ENCODE measurements at regions not wholly inside any gene's neighbourhood (a gene's known extent, or its start where the extent isn't known, plus 50 kb on each side); places are given as distances from the start of the nearest gene placed in this dataset.
A peak's percentile ranks its signal among the peaks of the same experiment; 100 is the strongest.

DNA sequence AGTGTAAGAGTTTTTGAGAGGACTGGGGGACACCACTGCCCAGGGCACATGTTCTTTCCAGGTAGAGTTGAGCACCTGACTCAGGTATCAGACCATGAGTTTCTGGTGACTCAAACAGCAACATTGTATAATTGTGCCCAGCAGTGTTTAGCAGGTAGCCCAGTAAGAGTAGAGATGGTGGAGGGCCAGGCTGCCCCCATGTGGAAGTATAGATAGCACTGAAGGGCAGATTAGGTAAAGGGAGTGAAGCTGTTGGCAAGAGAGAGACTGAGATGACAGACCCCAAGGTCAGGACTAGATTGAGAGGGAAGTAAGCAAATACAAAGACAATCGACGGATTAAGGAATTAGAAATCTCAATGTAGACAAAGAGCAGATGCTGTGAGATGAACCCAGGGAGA is 74.6 kb downstream of the TRIM42 start:
- no peaks in the 10 kb centered on the region for H3K36me3 ChIP-seq
- no peak for DNase-seq
- H3K27me3 ChIP-seq: peaks cover 11% of the 10 kb centered on the region
- no peaks in the 10 kb centered on the region for H3K9me3 ChIP-seq
- H3K4me3 ChIP-seq: no peak overlapping the region

DNA sequence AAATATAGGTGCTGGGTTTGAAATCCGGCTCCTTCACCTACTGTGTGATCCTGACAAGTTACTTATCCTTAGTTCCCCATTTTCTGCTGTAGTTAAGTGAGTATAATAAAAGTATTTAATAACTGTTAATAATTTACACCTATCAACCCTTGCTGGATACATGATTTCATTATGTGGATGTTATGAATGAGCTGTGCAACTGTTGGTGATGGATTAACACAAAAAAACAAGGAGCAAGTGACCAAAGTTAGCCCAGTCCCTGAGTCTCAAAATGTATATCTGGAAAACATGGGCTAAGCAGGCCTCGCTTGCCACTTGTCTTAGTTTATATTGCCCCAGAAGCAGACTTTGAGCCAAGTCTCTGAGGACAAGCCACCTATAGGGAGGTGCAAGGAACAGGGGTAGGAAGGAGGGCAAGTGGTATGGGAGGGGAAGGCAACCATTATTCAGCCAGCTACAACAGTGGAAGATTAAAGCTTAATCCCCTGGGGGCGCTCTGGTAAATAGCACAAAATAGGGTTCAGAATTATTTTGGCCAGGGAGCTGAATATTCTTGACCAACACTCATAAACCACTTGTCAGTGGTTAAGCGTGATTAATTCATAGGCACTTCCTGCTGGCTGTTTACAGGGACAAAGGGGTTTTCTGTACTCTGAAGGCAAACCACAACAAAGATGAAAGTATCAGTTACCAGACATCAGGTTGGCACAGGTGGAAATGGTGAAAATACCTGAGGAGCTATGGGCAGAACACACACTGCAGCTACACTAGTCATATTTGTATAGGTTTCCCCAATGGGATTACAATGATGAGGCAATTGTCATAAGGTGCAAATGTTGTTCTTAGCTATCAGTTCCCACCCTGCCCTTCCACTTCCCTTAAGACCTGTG is 76.2 kb downstream of the TRIM42 start:
- H3K27me3 ChIP-seq: peaks cover 10% of the 10 kb centered on the region
- no peak overlapping the region for H3K4me3 ChIP-seq
- no peaks in the 10 kb centered on the region for H3K9me3 ChIP-seq
- no peak for DNase-seq
- no peaks in the 10 kb centered on the region for H3K36me3 ChIP-seq

DNA sequence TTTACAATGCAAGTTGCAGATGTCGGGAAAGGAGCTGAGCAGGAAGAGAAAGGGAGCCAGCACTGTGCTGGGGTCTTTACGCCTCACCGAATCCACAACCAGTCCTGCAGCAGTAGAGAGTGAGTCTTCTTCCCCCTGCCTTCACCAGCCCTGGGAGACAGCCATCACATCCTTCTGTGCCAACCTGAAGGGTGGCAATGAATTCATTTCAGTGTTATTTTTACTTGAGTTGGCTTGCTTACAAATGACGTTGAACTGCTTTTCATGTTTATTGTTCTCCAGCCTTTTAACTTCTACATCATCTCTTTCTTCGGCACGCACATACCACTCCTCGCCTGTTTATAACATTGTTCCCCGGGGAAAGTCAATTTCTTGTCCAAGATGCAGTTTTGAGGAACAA is 77.1 kb downstream of the TRIM42 start:
- peaks cover 10% of the 10 kb centered on the region for H3K27me3 ChIP-seq
- DNase-seq: peak; percentile 42
- H3K4me3 ChIP-seq: no peak overlapping the region
- no peaks in the 10 kb centered on the region for H3K9me3 ChIP-seq
- H3K36me3 ChIP-seq: no peaks in the 10 kb centered on the region

DNA sequence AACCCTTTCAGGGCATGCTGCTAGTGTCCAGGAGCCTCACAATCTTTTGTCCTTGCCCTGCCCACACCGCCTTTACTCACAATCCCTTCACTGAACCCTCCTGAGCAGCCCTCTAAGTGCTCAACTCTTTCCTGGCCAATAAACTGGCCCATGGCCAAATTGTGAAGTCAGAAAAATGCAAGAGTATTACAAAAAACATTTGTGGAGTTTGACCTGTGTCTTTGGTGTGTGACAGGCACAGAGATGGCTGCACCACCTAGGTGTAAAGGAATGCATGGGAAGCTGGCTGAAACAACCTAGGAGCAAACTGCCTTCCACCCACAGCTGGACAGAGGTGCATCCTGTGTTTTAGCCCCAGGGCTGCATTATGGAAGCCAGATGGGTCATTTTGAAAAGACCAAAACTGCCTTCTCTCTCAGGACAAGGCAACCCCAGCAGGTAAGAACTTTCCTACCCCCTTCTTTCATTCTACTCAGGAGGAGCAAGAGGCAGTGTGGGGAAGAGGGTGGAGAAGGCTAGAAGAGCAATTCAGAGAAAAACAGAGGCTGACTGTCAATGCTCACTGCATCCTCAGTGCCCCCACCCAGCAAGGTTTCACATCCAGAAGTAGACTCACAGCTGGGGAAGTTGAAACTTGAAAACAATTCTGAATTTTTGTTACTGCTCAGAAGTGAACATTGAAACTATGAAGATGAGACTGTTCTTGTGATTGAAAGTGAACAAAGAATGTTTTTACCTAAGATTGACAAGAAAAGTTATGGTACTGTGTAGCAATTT is 78.6 kb downstream of the TRIM42 start:
- no peak for DNase-seq
- no peaks in the 10 kb centered on the region for H3K9me3 ChIP-seq
- H3K4me3 ChIP-seq: no peak overlapping the region
- H3K27me3 ChIP-seq: peaks cover 10% of the 10 kb centered on the region
- no peaks in the 10 kb centered on the region for H3K36me3 ChIP-seq

DNA sequence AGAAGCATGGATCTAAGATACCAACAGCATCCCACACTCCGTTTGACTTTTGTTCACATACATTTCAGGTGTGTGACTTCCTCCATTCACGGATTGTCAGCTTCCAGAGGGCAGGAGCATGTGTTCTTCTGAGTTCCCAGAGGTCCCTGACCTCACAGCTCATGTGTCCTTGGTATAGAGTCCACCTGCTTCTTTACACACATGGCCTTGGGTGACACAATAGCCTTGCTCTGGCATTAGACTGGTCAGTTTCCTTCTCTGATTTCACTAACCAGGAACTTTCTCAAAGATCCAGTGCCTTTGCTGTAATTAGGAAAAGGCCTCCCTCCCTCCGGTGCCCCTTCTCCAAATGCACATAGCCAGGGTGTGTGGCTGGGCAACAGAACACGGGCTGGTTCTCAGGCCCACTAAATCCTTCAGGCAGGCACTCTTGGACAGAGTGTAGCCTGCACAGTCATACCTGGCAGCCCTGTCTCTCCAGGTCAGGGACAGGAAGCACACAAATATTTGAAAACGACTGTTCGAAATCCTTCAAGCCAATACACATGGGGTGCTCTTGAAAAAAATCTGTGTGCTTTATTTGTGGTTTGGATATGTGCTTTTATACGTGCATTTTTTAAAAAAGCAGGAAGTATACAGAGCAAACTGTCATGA is 81.1 kb downstream of the TRIM42 start:
- DNase-seq: no peak
- no peaks in the 10 kb centered on the region for H3K36me3 ChIP-seq
- no peaks in the 10 kb centered on the region for H3K9me3 ChIP-seq
- H3K4me3 ChIP-seq: no peak overlapping the region
- H3K27me3 ChIP-seq: peaks cover 2% of the 10 kb centered on the region

DNA sequence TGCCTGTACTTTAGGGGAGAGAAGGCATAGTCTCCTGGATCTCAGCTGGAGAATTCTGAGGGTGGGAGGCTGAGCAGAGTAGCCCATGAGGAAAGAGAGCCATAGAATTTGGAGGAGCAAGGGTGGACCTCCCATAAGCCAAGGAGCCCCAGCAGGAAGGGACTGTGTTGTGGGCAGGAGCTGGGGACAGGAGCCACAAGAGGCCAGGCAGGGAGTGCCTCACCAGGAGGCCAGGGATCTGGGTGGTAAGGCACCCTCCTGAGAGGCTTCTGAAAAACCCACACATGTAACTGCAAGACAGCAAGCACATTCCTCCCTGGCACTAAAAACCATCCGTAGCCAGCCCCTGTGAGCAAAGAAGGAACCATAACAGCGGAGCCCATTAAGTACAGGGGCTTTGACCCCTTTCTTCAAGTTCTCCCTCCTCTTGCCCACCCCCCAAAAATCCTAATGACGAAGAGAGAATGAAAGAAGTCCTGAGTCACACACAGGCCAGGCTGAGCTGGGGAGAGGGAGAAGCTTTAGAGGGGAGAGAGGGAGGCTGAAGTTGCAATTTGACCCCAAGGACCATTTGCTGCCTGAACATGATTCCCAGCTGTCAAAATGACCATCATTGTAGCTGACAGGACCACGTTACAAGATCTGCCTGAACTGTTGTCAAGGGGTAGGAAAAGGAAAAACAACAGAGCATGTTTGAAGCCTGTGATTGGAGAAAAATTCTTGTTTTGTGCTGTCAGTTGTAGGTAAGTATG is 82.6 kb downstream of the TRIM42 start:
- H3K4me3 ChIP-seq: no peak overlapping the region
- no peaks in the 10 kb centered on the region for H3K9me3 ChIP-seq
- no peak for DNase-seq
- H3K27me3 ChIP-seq: peaks cover 2% of the 10 kb centered on the region
- H3K36me3 ChIP-seq: no peaks in the 10 kb centered on the region

DNA sequence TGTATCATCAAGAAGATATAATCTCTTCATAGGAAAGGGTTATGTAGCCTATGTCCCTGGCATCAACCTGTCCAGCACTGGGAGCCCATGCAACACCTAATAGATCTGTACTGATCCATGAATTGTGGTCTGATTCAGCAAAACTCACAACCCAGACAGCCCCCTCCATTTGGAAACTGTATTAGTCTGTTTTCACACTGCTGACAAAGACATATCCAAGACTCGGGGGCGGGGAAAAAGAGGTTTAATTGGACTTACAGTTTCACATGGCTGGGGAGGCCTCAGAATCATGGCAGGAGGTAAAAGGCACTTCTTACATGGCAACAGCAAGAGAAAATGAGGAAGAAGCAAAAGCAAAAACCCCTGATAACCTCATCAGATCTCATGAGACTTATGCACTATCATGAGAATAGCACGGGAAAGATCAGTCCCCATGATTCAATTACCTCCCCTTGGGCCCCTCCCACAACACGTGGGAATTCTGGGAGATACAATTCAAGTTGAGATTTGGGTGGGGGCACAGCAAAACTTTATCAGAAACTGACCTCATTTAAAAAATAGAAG is 83.3 kb downstream of the TRIM42 start:
- no peak overlapping the region for H3K4me3 ChIP-seq
- no peaks in the 10 kb centered on the region for H3K9me3 ChIP-seq
- DNase-seq: no peak
- H3K27me3 ChIP-seq: peaks cover 4% of the 10 kb centered on the region
- H3K36me3 ChIP-seq: no peaks in the 10 kb centered on the region

DNA sequence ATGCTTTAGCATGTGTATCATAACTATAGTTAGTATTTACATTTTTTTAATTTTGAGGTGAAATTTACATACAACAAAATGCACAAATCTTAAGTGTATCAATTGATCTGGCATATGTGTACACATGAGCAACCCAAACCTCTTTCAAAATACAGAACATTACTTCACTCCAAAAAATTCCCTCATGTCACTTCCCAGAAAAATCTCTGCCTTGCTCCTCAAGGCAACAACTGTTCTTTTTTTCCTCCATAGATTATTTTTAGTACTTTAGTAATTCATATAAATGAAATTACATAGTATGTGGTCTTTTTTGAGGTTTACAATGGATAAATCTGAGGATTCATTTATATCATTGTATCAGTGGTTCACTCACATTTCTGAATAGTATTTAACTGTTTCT is 84.9 kb downstream of the TRIM42 start:
- DNase-seq: no peak
- H3K4me3 ChIP-seq: no peak overlapping the region
- H3K36me3 ChIP-seq: no peaks in the 10 kb centered on the region
- H3K27me3 ChIP-seq: peaks cover 4% of the 10 kb centered on the region
- H3K9me3 ChIP-seq: no peaks in the 10 kb centered on the region

DNA sequence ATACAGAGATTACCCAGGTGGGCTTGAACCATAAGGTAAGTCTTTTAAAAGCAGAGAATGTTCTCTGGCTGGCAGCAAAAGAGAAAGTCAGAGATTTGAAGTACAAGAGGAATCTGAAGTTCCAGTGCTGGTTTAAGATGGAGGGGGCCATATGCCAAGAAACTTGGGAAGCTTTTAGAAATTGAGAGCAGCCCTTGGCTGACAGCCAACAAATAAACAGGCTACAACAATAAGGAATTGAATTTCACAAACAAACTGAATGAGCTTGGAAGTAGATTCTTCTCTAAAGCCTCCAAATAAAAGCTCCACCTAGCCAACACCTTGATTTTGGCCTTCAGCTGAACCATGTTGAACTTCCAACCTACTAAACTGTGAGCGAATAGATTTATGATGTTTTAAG is 85.7 kb downstream of the TRIM42 start:
- DNase-seq: no peak
- Histone ChIP-seq H3K4me3 (no peak overlapping the region), H3K36me3 (no peaks in the 10 kb centered on the region), H3K9me3 (no peaks in the 10 kb centered on the region), H3K27me3 (peaks cover 2% of the 10 kb centered on the region)

DNA sequence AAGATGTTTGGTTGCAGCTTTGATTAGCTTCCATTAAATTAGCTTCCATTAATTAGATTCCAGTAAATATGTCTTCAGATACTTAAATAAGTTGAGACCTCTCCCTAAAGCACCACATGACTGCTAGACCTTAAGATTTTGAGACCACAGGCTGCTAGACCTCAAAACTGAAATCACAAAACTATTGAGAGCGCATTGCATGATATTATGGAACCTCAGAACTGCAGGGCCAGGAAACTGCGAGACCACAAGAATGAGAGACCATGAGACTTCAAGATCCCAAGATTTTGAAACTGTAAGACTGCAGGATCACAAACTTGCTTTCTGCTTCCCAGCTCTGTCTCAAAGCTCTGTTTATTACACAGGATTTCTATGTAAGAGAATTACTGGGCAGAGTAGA is 87.4 kb downstream of the TRIM42 start:
- no peak for DNase-seq
- H3K9me3 ChIP-seq: no peaks in the 10 kb centered on the region
- H3K4me3 ChIP-seq: no peak overlapping the region
- H3K27me3 ChIP-seq: peaks cover 2% of the 10 kb centered on the region
- H3K36me3 ChIP-seq: no peaks in the 10 kb centered on the region

DNA sequence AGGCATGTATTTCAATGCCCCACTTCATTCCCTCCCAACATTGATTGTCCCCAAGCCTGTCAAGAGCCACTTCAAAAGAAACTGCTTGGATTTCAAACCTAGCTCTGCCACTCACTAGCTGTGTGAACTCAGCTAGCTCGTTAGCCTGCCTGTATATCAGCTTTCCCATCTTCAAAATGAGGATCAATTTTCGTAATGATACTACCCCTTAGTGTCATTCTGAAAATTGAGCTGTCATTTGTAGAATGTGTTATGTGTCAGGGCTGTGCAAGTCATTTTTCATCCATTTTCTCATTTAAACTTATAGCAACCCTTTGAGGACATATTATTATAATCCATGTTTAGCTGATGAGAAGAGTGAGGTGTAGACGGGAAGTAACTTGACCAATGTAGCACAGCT is 88.6 kb downstream of the TRIM42 start:
- no peaks in the 10 kb centered on the region for H3K9me3 ChIP-seq
- H3K27me3 ChIP-seq: peaks cover 2% of the 10 kb centered on the region
- DNase-seq: no peak
- H3K36me3 ChIP-seq: no peaks in the 10 kb centered on the region
- no peak overlapping the region for H3K4me3 ChIP-seq

DNA sequence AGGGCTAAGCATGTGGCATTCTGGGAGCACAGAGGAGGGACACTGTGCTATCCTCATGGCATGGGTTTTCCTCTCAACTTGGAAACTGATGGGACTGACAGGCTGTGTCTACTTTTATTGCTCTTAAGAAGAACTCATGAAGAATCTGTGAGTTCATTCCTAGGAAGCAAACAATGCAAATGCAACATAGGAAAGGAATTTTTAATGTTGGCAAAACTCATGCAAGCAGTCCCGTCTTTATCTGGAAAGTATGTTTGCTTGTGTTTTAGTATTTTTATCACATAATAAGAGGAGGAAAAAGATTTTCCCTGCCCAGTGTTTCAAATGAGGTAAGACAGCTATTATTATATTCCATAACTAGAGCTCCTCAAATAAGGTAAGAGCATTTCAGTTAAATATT is 89.7 kb downstream of the TRIM42 start:
- Histone ChIP-seq H3K4me3 (no peak overlapping the region), H3K27me3 (peaks cover 2% of the 10 kb centered on the region), H3K9me3 (no peaks in the 10 kb centered on the region), H3K36me3 (no peaks in the 10 kb centered on the region)
- DNase-seq: no peak

DNA sequence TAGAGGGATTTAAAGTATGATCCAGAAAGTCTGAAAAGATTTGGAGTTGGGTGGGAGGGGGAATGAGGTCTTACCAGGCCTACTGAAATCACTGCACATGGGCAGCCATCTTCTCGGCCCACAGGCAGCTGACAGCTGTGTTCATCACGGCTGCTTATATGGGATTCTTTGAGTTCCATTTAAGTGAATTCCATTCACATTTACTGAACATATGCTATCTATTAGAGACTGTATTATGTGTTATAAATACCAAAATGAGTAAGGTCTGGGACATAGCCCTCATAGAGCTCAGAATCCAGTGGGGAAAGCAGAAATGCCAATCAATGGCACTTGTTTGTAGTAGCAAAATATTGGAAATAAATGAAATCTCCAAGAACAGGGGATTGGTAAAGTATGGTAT is 91.1 kb downstream of the TRIM42 start:
- Histone ChIP-seq H3K36me3 (no peaks in the 10 kb centered on the region), H3K9me3 (no peaks in the 10 kb centered on the region), H3K27me3 (peaks cover 2% of the 10 kb centered on the region; the same call in 1 of the 2 replicates), H3K4me3 (no peak overlapping the region)
- DNase-seq: no peak

DNA sequence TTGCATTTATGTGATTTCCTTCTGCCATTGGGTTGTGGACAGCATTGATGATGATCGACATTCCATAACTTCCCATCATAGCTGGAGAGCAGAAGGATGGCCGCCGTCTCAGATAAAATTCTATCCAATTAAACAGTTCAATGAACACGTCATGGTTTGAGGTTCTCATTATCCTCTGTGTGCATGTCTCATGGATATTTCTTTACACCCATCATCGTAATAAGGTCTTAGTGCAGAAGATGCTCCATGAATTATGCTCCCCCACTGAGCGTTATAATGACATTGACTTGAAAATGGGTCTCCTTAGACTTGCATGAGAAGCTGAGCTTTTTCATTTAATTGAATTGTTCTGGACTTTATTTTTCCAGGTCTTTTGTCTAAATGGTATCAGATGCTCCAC is 92.1 kb downstream of the TRIM42 start:
- no peak for DNase-seq
- no peaks in the 10 kb centered on the region for H3K9me3 ChIP-seq
- H3K4me3 ChIP-seq: no peak overlapping the region
- no peaks in the 10 kb centered on the region for H3K36me3 ChIP-seq
- peaks cover 2% of the 10 kb centered on the region; the same call in 1 of the 2 replicates for H3K27me3 ChIP-seq

DNA sequence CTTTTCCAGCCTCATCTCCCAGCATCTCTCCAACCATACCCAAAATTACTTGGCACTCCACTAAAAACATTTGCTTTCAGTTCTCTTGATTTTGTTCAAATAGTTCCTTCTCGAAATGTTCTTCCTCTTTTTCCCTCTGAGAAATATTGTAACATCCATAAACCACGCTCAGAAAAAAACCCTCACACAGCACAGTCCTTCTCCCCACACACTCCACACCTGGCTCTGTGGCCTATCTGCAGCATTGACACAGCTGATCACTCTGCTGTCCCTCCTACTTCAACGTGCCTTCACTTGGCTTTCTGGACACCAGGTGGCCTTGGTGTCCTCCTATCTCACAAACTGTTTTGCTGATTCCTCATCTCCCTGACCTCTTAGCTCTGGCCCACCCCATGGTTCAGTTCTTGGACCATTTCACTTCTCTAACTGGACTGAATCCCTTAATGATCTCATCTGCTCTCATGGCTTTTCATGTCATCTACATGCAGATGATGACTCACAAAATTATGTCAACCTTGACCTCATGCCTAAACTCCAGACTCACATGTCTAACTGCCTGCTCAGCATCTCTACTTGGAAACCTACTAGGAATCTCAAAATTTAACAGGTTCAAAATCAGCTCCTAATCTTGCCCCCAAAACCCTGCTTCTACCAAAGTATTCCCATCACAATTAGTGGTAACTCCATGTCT is 93.3 kb downstream of the TRIM42 start:
- no peak for DNase-seq
- Histone ChIP-seq H3K36me3 (no peaks in the 10 kb centered on the region), H3K9me3 (no peaks in the 10 kb centered on the region), H3K4me3 (no peak overlapping the region), H3K27me3 (no peaks in the 10 kb centered on the region)

Data from MG63 (cell line).